Liver (tissue), 8 donors: ENCODE measurements at regions not wholly inside any gene's neighbourhood (a gene's known extent, or its start where the extent isn't known, plus 50 kb on each side); places are given as distances from the start of the nearest gene placed in this dataset.

Experiments used
- DNase-seq: peaks from one replicate; pipeline ENCODE4 v3.0.0-alpha.2; 2017; ENCODE audit warnings: low spot score
- H3K27ac ChIP-seq, 2 donors: one replicate each; pipeline ENCODE4 v1.7.0; 2013; ENCODE audit warnings: inconsistent platforms in 2 of 2, low read length in 2 of 2, control low read depth in 1 of 2, low read depth in 1 of 2, mild to moderate bottlenecking in 1 of 2
- H3K27me3 ChIP-seq, 4 donors: one replicate each; pipeline versions ENCODE4 v1.6.1 to v1.7.0; 2013; ENCODE audit warnings: low read length in 3 of 4, inconsistent platforms in 1 of 4, mild to moderate bottlenecking in 1 of 4, moderate library complexity in 1 of 4; ENCODE audit not compliant: control insufficient read depth in 4 of 4, insufficient read depth in 4 of 4
- H3K36me3 ChIP-seq, 4 donors: one replicate each; pipeline versions ENCODE4 v1.6.1 to v1.7.0; 2013; ENCODE audit warnings: low read length in 3 of 4, mild to moderate bottlenecking in 3 of 4, low read depth in 1 of 4, moderate library complexity in 1 of 4; ENCODE audit not compliant: control insufficient read depth in 4 of 4, insufficient read depth in 3 of 4
- H3K4me1 ChIP-seq, 4 donors: one replicate each; pipeline versions ENCODE4 v1.6.1 to v1.7.0; 2013; ENCODE audit warnings: low read length in 3 of 4, mild to moderate bottlenecking in 3 of 4, moderate library complexity in 1 of 4; ENCODE audit not compliant: control insufficient read depth in 4 of 4, insufficient read depth in 4 of 4
- H3K4me3 ChIP-seq, 3 donors: one replicate each; pipeline versions ENCODE4 v1.6.1 to v1.7.0; 2013; ENCODE audit warnings: low read length in 3 of 3, control low read depth in 1 of 3, low read depth in 1 of 3, mild to moderate bottlenecking in 1 of 3
- H3K9ac ChIP-seq, 2 donors: one replicate each; pipeline ENCODE4 v1.7.0; 2013; ENCODE audit warnings: low read length in 2 of 2, mild to moderate bottlenecking in 2 of 2, moderate library complexity in 2 of 2, control low read depth in 1 of 2, low read depth in 1 of 2
- H3K9me3 ChIP-seq, 4 donors: one replicate each; pipeline versions ENCODE4 v1.6.1 to v1.7.0; 2013; ENCODE audit warnings: low read length in 3 of 4; ENCODE audit not compliant: control insufficient read depth in 4 of 4
- EGR1 ChIP-seq, 2 donors: IDR thresholded peaks; 2 replicates each; pipeline ENCODE4 v1.6.1; 2016 to 2018; ENCODE audit warnings: antibody characterized with exemption in 2 of 2, low read depth in 2 of 2
- FOXA2 ChIP-seq: IDR thresholded peaks from 2 replicates; pipeline ENCODE4 v1.6.1; 2016; ENCODE audit warnings: antibody characterized with exemption
- GABPA ChIP-seq, 2 donors: IDR thresholded peaks in 1 of 2; conservative IDR thresholded peaks in 1 of 2; 2 replicates each; pipeline ENCODE4 v1.6.1; 2016; ENCODE audit warnings: antibody characterized with exemption in 2 of 2, mild to moderate bottlenecking in 1 of 2, moderate library complexity in 1 of 2
- HNF4A ChIP-seq, 2 donors: conservative IDR thresholded peaks; 2 replicates each; pipeline ENCODE4 v1.6.1; 2016; ENCODE audit warnings: antibody characterized with exemption in 2 of 2, mild to moderate bottlenecking in 2 of 2
- NR2F2 ChIP-seq: IDR thresholded peaks from 2 replicates; pipeline ENCODE4 v1.6.1; 2016; ENCODE audit warnings: antibody characterized with exemption
- RXRA ChIP-seq, 2 donors: IDR thresholded peaks; 2 replicates each; pipeline ENCODE4 v1.6.1; 2017 to 2018; ENCODE audit warnings: antibody characterized with exemption in 2 of 2, mild to moderate bottlenecking in 1 of 2
- WGBS: extraction: QIAGEN DNeasy Blood & Tissue Kit; methylation state at CpG from one replicate; pipeline ENCODE4 v1.1.7; 2013; 5-methylcytosine and 5-hydroxymethylcytosine counted together
- TF ChIP-seq, protein P1 (sequence below): IDR thresholded peaks from 2 replicates; pipeline ENCODE4 v1.6.1; 2016; ENCODE audit warnings: antibody characterized with exemption, mild to moderate bottlenecking
- TF ChIP-seq, protein P2 (sequence below): fragments of 150-350 bp; IDR thresholded peaks from 2 replicates; pipeline ENCODE4 v1.5.1; 2017; ENCODE audit warnings: improper control_type of control experiment, low read depth, low read length; ENCODE audit not compliant: missing input control
- TF ChIP-seq, protein P3 (sequence below): IDR thresholded peaks from 2 replicates; pipeline ENCODE4 v1.6.1; 2016; ENCODE audit warnings: antibody characterized with exemption
- TF ChIP-seq, protein P4 (sequence below): IDR thresholded peaks from 2 replicates; pipeline ENCODE4 v1.6.1; 2016; ENCODE audit warnings: antibody characterized with exemption
- donor health status: healthy.
- donor health status: healthy.
- donor health status: healthy.
- donor health status: healthy.
- donor health status: healthy.

DNA sequence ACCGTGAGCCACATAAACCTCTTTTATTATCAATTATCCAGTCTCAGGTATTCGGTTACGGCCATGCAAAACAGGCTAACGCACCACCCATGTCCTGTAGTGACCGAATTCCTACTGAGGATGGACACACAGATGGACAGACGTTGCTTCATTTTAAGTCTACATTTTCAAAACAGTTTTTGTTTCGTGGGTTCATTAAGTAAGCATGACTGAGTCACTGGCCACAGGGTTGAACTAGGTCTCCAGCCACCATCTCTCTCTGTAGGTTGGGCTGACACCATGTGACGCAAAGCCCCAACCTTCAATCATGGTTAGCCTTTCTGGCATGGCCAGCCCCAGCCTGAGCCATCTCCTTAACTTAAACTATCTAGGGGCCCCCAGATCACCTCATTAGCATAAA is 110.0 kb upstream of the SLC22A23 start (continued):
- TF ChIP-seq, protein P1, sequence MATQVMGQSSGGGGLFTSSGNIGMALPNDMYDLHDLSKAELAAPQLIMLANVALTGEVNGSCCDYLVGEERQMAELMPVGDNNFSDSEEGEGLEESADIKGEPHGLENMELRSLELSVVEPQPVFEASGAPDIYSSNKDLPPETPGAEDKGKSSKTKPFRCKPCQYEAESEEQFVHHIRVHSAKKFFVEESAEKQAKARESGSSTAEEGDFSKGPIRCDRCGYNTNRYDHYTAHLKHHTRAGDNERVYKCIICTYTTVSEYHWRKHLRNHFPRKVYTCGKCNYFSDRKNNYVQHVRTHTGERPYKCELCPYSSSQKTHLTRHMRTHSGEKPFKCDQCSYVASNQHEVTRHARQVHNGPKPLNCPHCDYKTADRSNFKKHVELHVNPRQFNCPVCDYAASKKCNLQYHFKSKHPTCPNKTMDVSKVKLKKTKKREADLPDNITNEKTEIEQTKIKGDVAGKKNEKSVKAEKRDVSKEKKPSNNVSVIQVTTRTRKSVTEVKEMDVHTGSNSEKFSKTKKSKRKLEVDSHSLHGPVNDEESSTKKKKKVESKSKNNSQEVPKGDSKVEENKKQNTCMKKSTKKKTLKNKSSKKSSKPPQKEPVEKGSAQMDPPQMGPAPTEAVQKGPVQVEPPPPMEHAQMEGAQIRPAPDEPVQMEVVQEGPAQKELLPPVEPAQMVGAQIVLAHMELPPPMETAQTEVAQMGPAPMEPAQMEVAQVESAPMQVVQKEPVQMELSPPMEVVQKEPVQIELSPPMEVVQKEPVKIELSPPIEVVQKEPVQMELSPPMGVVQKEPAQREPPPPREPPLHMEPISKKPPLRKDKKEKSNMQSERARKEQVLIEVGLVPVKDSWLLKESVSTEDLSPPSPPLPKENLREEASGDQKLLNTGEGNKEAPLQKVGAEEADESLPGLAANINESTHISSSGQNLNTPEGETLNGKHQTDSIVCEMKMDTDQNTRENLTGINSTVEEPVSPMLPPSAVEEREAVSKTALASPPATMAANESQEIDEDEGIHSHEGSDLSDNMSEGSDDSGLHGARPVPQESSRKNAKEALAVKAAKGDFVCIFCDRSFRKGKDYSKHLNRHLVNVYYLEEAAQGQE: no peak

DNA sequence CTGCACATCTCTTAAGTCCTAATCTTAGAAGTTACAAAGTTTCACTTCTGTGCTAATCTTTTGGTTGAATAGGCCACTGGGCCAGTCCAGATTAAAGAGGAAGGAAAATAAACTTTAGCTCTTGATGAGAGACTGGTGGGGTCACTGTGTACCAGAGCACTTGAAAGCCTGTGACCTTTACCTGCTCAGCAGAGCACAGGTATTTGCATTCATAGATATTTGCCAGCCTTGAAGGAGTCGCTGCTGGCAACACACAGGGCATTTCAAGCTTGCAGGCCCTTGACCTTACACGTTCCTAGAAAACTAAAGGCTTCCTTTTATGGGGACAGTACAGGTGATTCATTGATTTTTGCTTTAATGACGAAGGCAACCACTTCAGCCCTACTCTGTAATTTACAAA is 108.4 kb upstream of the SLC22A23 start:
- DNase-seq: no peak
- H3K9me3 ChIP-seq: no peaks in the 10 kb centered on the region
- no peaks in the 10 kb centered on the region for H3K36me3 ChIP-seq
- no peak overlapping the region for H3K27ac ChIP-seq
- no peaks in the 10 kb centered on the region for H3K4me1 ChIP-seq
- no peak overlapping the region for H3K4me3 ChIP-seq
- 90% methylated on average over 3 of the region's 3 CpGs for WGBS
- H3K27me3 ChIP-seq: no peaks in the 10 kb centered on the region
- H3K9ac ChIP-seq: no peak overlapping the region
- TF ChIP-seq, protein P2, sequence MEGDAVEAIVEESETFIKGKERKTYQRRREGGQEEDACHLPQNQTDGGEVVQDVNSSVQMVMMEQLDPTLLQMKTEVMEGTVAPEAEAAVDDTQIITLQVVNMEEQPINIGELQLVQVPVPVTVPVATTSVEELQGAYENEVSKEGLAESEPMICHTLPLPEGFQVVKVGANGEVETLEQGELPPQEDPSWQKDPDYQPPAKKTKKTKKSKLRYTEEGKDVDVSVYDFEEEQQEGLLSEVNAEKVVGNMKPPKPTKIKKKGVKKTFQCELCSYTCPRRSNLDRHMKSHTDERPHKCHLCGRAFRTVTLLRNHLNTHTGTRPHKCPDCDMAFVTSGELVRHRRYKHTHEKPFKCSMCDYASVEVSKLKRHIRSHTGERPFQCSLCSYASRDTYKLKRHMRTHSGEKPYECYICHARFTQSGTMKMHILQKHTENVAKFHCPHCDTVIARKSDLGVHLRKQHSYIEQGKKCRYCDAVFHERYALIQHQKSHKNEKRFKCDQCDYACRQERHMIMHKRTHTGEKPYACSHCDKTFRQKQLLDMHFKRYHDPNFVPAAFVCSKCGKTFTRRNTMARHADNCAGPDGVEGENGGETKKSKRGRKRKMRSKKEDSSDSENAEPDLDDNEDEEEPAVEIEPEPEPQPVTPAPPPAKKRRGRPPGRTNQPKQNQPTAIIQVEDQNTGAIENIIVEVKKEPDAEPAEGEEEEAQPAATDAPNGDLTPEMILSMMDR: no peak
- TF ChIP-seq, protein P3, sequence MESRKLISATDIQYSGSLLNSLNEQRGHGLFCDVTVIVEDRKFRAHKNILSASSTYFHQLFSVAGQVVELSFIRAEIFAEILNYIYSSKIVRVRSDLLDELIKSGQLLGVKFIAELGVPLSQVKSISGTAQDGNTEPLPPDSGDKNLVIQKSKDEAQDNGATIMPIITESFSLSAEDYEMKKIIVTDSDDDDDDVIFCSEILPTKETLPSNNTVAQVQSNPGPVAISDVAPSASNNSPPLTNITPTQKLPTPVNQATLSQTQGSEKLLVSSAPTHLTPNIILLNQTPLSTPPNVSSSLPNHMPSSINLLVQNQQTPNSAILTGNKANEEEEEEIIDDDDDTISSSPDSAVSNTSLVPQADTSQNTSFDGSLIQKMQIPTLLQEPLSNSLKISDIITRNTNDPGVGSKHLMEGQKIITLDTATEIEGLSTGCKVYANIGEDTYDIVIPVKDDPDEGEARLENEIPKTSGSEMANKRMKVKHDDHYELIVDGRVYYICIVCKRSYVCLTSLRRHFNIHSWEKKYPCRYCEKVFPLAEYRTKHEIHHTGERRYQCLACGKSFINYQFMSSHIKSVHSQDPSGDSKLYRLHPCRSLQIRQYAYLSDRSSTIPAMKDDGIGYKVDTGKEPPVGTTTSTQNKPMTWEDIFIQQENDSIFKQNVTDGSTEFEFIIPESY: no peak
- no peak for TF ChIP-seq RXRA (IDR thresholded peaks at IDR 0.05)
- no peak for TF ChIP-seq EGR1 (IDR thresholded peaks at IDR 0.05; ENCODE audit: low read depth in 2 of 2)
- TF ChIP-seq NR2F2: no peak
- TF ChIP-seq GABPA (IDR thresholded peaks at IDR 0.05 in 1 of 2, conservative IDR thresholded peaks at IDR 0.05 in 1 of 2): no peak
- TF ChIP-seq, protein P4, sequence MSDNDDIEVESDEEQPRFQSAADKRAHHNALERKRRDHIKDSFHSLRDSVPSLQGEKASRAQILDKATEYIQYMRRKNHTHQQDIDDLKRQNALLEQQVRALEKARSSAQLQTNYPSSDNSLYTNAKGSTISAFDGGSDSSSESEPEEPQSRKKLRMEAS: no peak
- TF ChIP-seq, protein P1: no peak
- no peak for TF ChIP-seq HNF4A (conservative IDR thresholded peaks at IDR 0.05)
- no peak for TF ChIP-seq FOXA2
